Hepatocyte (in vitro differentiated cells): ENCODE measurements at regions not wholly inside any gene's neighbourhood (a gene's known extent, or its start where the extent isn't known, plus 50 kb on each side); places are given as distances from the start of the nearest gene placed in this dataset.

Source experiments
- EZH2 ChIP-seq: fragments of 200-600 bp; sonication (generic); IDR thresholded peaks from 2 replicates; pipeline ENCODE4 v1.6.1; 2016; ENCODE audit warnings: antibody characterized with exemption, mild to moderate bottlenecking, borderline replicate concordance
- EZH2phosphoT487 ChIP-seq: fragments of 200-600 bp; sonication (generic); IDR thresholded peaks from one replicate; pipeline ENCODE4 v1.6.1; 2018; ENCODE audit warnings: antibody characterized with exemption, mild to moderate bottlenecking, low read depth, moderate library complexity; ENCODE audit not compliant: unreplicated experiment, severe bottlenecking
- TF ChIP-seq, protein P1 (sequence below): fragments of 200-600 bp; sonication (generic); IDR thresholded peaks from 2 replicates; pipeline ENCODE4 v1.5.1; 2016; ENCODE audit warnings: antibody characterized with exemption, mild to moderate bottlenecking; ENCODE audit not compliant: poor library complexity

- TF ChIP-seq, protein P1, sequence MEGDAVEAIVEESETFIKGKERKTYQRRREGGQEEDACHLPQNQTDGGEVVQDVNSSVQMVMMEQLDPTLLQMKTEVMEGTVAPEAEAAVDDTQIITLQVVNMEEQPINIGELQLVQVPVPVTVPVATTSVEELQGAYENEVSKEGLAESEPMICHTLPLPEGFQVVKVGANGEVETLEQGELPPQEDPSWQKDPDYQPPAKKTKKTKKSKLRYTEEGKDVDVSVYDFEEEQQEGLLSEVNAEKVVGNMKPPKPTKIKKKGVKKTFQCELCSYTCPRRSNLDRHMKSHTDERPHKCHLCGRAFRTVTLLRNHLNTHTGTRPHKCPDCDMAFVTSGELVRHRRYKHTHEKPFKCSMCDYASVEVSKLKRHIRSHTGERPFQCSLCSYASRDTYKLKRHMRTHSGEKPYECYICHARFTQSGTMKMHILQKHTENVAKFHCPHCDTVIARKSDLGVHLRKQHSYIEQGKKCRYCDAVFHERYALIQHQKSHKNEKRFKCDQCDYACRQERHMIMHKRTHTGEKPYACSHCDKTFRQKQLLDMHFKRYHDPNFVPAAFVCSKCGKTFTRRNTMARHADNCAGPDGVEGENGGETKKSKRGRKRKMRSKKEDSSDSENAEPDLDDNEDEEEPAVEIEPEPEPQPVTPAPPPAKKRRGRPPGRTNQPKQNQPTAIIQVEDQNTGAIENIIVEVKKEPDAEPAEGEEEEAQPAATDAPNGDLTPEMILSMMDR = no peak
- TF ChIP-seq EZH2 (no peak), EZH2phosphoT487 (no peak)
These were observed 270.2 kb upstream of the PRDM1 start for GRCh38 chr6:105815661-105816555.
